Uterus (tissue), 2 donors: ENCODE measurements at regions not wholly inside any gene's neighbourhood (a gene's known extent, or its start where the extent isn't known, plus 50 kb on each side); places are given as distances from the start of the nearest gene placed in this dataset.

Source experiments
- CTCF ChIP-seq, 4 experiments: fragments of 200-600 bp in 2 of 4; fragments of 450-650 bp in 2 of 4; sonication (generic) in 2 of 4; IDR thresholded peaks; one replicate each; pipeline ENCODE4 v1.5.1; 2016 to 2019; ENCODE audit warnings: antibody characterized with exemption in 4 of 4, mild to moderate bottlenecking in 2 of 4, moderate library complexity in 1 of 4
- POLR2A ChIP-seq, 2 donors: fragments of 450-650 bp; IDR thresholded peaks; one replicate each; pipeline ENCODE4 v1.6.1; 2016; ENCODE audit warnings: antibody characterized with exemption in 2 of 2, mild to moderate bottlenecking in 1 of 2, moderate library complexity in 1 of 2

DNA sequence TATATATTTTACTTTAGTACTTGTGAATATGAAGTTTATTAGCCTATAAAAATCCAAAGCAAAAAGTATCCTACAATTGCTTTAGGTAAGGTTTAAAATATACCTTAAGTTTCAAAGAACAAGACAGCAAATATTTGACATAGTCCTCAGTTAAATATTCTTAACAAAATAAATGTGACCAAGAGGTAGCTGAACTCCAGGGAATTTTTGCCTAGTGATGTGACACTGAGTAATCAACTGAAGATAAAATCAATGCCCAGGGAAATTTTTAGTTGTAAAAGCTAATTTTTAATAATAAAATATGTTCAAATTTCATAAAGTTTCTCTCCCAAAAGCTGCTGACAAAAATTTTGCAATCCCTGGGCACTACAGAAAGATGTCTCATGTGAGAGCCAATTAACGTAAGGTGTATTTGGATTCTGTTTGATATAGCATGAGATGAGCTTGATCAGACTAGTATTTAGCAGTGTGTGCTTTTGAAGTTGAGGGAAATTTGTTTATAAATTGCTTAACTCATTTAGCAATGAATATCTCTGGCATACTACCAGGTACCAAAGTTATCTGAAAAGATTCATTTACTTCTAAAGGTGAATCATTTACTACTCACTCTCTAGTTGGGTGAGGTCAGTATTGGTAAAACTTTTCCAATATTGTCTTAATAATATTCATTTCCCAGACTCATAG is 80.2 kb upstream of the PALMD start:
- TF ChIP-seq CTCF (IDR thresholded peaks at IDR 0.05), result no peak
- no peak for TF ChIP-seq POLR2A (IDR thresholded peaks at IDR 0.05)
